AG09319 (cell line): ENCODE measurements at regions not wholly inside any gene's neighbourhood (a gene's known extent, or its start where the extent isn't known, plus 50 kb on each side); places are given as distances from the start of the nearest gene placed in this dataset.

Source experiments
- DNase-seq: peaks from one replicate; pipeline ENCODE4 v3.0.0-alpha.2; 2010; ENCODE audit warnings: low read depth; ENCODE audit errors: extremely low read depth
- TF ChIP-seq, protein P1 (sequence below): IDR thresholded peaks from 2 replicates; pipeline ENCODE4 v1.5.1; 2011; ENCODE audit warnings: low read depth, mild to moderate bottlenecking, inconsistent platforms, low read length, moderate library complexity

DNA sequence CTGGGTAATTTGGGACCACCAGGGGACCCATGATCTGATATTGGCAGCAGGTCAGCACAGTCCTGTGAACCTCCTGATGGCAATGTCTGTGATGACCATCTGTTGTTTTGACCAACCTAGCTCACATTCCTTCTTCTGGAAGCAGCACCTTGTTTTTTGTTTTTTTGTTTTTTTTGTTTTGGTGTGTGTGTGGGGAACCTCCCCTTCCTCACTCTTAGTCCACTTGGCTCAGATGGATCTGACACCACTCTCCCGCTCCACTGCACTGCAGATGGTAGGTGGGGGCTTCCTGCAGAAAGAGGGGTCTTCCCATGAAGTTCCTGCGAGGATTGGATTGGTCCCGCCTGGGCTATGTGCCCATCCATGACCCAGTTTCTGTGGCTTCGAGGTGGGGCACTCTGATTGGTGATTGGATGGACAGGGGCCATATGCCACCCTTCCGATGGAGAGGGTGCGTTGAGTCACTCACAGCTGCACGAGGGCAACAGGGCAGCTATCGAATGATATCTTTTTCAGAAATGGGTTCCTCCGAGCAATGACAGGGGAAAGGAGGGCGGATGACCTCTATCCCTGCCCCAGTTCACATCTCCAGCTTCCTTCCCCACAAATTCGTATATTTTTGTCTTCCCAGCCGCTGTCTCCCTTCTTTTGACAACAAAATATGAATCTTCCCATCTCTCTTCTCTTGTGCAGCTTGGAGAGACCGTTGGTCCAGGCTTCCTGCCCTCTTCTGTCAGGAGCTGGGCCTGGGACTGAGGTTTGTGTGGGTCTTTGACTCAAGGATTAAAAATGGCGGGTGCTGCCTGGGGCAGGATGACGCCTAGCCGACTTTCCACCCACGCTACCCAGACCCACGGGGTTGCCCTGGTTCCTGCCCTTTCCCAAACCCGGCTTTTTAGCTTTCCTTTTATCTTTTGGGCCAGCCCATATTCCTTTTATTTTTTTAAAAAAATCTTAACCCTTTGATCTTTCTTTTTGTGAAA lies 132.1 kb upstream of the KCNG1 start:
- TF ChIP-seq, protein P1, sequence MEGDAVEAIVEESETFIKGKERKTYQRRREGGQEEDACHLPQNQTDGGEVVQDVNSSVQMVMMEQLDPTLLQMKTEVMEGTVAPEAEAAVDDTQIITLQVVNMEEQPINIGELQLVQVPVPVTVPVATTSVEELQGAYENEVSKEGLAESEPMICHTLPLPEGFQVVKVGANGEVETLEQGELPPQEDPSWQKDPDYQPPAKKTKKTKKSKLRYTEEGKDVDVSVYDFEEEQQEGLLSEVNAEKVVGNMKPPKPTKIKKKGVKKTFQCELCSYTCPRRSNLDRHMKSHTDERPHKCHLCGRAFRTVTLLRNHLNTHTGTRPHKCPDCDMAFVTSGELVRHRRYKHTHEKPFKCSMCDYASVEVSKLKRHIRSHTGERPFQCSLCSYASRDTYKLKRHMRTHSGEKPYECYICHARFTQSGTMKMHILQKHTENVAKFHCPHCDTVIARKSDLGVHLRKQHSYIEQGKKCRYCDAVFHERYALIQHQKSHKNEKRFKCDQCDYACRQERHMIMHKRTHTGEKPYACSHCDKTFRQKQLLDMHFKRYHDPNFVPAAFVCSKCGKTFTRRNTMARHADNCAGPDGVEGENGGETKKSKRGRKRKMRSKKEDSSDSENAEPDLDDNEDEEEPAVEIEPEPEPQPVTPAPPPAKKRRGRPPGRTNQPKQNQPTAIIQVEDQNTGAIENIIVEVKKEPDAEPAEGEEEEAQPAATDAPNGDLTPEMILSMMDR: no peak
- DNase-seq: no peak

DNA sequence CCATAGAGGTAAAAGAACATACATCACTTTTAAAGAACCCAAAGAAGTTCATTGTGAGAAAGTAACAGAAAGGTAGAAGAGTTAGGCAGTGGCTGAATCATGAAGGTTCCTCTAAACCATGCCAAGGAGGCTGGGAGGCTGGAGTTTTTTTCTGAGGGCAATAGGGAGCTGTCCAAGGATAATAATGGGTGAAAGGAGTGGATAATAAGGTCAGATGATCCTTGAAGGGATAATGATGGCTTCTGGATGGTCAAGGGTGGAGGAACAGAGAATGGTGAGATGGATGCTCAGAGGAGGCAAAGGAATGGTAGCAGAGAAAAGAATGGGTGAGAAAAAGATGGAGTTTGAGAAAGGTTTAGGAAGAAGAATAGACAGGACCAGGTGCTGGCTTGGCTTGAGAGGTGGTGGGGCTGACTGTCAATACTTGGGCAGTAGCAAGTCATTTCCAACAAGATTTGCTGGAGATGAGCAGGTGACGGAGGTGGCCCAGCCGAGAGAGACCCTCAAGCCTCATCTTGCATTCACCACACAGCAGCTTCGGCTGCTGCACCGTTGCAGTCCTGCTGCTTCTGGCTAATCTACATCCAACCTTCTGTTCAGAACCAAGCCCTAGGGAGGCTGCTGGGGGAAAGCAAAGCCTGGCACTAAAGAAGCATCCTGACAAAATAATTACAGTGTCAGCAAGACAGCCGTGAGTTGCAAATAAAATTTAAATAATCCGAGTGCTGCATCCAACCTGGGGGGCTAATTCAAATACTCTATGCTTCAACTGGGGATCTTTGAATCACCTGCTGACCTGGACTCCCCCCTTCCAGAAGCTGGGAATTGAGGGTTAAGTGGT lies 131.2 kb upstream of the KCNG1 start:
- no peak for DNase-seq
- TF ChIP-seq, protein P1: no peak

DNA sequence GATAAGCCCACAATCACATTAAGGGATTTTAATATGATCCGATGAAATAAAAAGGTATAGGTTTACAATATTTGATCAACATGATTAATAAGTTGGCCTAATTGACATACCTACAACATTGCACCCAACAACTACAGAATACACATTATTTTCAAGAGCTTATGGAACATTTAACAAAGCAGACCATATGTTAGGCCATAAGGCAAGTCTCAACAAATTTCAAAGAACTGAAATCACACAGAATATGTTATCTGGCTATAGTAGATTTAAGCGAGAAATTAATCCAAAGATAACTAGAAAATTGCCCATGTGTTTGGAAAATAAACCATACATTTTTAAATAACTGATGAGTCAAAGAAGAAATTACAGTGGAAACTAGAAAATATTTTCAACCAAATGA lies 126.0 kb upstream of the KCNG1 start:
- DNase-seq: no peak
- TF ChIP-seq, protein P1: no peak

DNA sequence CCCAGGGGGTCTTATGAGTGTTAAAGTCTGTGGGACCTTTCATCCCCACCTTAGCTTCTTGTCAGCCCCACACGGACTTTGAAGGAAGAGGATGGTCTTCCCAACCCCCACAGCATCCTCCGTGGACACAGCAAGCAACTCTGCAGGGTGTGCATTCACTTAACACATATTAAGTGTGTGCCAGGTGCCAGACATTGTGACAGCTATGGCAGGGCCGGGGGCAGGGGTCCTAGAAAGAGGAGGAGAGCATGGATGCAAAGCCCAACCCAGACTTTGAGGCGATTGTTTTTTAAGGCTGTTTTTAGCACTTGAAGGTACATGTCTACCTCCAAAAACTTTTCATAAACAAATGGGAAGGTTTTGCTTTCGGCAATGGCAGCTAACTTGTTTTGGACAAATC lies 121.6 kb upstream of the KCNG1 start:
- DNase-seq: no peak
- TF ChIP-seq, protein P1: no peak

DNA sequence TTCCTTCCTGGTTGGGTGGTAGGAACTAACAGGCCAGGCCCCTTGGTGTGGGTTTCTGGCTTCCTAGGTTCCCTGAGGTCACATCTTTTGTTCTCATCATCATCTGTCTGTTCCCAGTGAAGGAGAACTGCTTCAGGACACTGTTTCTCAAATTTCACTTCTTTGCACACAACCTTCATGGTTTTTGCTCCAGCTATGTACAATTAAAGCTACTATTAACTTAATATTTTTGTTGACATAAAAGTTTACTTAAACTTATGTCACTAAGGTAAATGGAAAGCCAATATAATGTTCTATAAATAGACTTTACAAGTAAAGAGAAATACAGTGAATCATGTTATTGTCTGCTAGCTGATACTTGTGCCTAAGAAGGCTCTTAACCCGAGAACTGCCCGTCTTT lies 120.7 kb upstream of the KCNG1 start:
- TF ChIP-seq, protein P1: no peak

DNA sequence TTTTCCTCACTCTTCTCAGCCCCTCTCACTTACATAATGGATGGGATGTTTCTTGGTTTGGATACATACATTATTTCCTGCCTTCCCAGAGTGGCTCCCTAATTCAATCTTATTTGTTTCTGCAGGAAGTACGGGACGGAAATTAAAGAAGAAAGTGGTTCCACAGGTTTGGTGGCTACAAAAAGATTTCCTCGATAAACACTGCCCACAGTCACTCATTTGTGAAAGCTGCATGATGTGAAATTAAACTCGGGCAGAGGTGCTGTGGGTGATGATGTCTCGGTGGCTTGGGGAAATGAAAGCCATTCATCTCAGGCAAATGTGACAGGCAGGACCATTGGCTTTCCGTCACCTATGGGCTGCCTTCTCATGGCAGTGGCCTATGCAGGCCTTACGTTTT lies 119.5 kb upstream of the KCNG1 start:
- TF ChIP-seq, protein P1: no peak
- DNase-seq: no peak

More for the DNA sequence above, 120.7 kb upstream of the KCNG1 start:
- DNase-seq: no peak

DNA sequence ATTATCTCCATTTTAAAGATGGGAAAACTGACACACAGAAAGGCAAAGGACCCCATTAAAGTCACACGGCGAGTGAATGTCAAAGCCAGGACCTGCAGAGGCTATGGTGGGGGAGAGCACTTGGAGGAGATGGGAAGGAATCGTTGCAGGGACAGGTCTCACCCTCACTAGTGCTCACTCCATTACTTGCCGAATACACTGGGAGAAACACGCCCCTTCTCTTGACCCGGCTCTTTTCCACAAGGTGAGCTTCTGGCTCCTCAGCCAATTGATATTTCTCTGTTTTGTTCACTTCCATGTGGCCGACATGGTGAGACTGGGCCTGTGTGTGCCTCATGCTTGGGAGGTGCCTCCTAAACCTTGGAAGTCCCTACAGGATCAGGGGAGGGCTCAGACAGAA lies 117.8 kb upstream of the KCNG1 start:
- no peak for DNase-seq
- TF ChIP-seq, protein P1: no peak
